ENCODE measurements at regions not wholly inside any gene's neighbourhood (a gene's known extent, or its start where the extent isn't known, plus 50 kb on each side); places are given as distances from the start of the nearest gene placed in this dataset.

DNA sequence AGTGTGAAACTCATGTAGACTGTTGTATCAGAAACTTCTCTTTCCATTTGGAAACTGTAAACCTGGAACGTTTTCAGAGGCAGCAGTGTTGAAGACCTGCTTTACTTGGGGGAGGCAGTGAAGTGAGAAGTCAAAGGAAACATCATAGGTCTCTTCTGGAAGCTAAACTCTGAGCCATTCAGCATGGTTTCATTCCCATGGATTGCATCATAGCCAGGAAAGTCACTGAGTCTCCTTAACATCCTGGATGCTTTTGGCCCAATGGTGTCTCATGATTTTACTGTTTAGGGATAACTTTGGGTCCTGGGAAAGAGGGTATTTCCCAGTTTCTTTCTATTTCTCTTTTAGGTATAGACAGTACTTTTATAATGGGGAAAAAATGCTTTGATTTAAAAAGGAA lies 153.2 kb upstream of the E2F8 start:
- Histone ChIP-seq H3K9me3 (replicated peaks; ENCODE audit: control insufficient read depth, insufficient read depth, low read length) (no peaks in the 10 kb centered on the region; the same call in 1 of the 3 replicates), H3K9ac (ENCODE audit: control insufficient read depth, insufficient read depth, low read length) (no peak overlapping the region), H3K27ac (ENCODE audit: control insufficient read depth, insufficient read depth) (no peak overlapping the region), H3K4me1 (ENCODE audit: control insufficient read depth, insufficient read depth, low read length) (peaks cover 8% of the 10 kb centered on the region), H4K20me1 (ENCODE audit: control insufficient read depth, insufficient read depth) (no peaks in the 10 kb centered on the region), H3K4me2 (ENCODE audit: control insufficient read depth, insufficient read depth) (no peak overlapping the region), H3K27me3 (replicated peaks in 1 of 2; ENCODE audit: control insufficient read depth in 2 of 2, insufficient read depth in 2 of 2, low read length in 1 of 2) (no peaks in the 10 kb centered on the region), H2AFZ (ENCODE audit: control insufficient read depth, low read depth, low read length) (no peak overlapping the region), H3K79me2 (ENCODE audit: control insufficient read depth, insufficient read depth, low read length) (no peaks in the 10 kb centered on the region), H3K36me3 (ENCODE audit: control insufficient read depth in 2 of 2, insufficient read depth in 2 of 2, low read length in 1 of 2) (no peaks in the 10 kb centered on the region), H3K4me3 (no peak overlapping the region)
- WGBS (ENCODE audit: insufficient coverage, insufficient replicate concordance, low lambda C conversion rate, missing lambda C conversion rate), result 50% methylated on average over 1 of the region's 1 CpG
- FAIRE-seq (no peak), DNase-seq (ENCODE audit: low read depth, low spot score) (no peak), ATAC-seq (no peak)
- ChIA-PET POLR2A (interaction anchor here (0.5 kb wide), 1 partner anchor 41 kb away, joined by 3 read pairs; no protein-coding TSS in a partner anchor), CTCF (no interaction called here), RAD21 (ENCODE audit: unreplicated experiment) (interaction anchor here (1.0 to 1.6 kb wide), 3 partner anchors 27 to 89 kb away, joined by 3 to 4 read pairs (median 4); no protein-coding TSS in a partner anchor), SMC1A (ENCODE audit: uncharacterized antibody, unreplicated experiment) (interaction anchor here (0.9 to 1.6 kb wide), 5 partner anchors 20 to 64 kb away, joined by 3 to 4 read pairs (median 3); no protein-coding TSS in a partner anchor)
- intact Hi-C loops (cut with micrococcal nuclease; ENCODE audit: unreplicated experiment), result no loop called here
- BruUV-seq (replicated peaks), result no TSS peak
- in situ Hi-C loops (cut with MboI), result no loop called here
- no peak for TF ChIP-seq YY1 (IDR thresholded peaks at IDR 0.05; ENCODE audit: low read depth, low read length)
- no peak for TF ChIP-seq RUNX3 (IDR thresholded peaks at IDR 0.05; ENCODE audit: low read length)
- TF ChIP-seq RAD51 (IDR thresholded peaks at IDR 0.05), result no peak
- TF ChIP-seq JUNB (IDR thresholded peaks at IDR 0.05), result no peak
- TF ChIP-seq, protein P1, sequence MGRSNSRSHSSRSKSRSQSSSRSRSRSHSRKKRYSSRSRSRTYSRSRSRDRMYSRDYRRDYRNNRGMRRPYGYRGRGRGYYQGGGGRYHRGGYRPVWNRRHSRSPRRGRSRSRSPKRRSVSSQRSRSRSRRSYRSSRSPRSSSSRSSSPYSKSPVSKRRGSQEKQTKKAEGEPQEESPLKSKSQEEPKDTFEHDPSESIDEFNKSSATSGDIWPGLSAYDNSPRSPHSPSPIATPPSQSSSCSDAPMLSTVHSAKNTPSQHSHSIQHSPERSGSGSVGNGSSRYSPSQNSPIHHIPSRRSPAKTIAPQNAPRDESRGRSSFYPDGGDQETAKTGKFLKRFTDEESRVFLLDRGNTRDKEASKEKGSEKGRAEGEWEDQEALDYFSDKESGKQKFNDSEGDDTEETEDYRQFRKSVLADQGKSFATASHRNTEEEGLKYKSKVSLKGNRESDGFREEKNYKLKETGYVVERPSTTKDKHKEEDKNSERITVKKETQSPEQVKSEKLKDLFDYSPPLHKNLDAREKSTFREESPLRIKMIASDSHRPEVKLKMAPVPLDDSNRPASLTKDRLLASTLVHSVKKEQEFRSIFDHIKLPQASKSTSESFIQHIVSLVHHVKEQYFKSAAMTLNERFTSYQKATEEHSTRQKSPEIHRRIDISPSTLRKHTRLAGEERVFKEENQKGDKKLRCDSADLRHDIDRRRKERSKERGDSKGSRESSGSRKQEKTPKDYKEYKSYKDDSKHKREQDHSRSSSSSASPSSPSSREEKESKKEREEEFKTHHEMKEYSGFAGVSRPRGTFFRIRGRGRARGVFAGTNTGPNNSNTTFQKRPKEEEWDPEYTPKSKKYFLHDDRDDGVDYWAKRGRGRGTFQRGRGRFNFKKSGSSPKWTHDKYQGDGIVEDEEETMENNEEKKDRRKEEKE (IDR thresholded peaks at IDR 0.05), result no peak
- TF ChIP-seq, protein P2, sequence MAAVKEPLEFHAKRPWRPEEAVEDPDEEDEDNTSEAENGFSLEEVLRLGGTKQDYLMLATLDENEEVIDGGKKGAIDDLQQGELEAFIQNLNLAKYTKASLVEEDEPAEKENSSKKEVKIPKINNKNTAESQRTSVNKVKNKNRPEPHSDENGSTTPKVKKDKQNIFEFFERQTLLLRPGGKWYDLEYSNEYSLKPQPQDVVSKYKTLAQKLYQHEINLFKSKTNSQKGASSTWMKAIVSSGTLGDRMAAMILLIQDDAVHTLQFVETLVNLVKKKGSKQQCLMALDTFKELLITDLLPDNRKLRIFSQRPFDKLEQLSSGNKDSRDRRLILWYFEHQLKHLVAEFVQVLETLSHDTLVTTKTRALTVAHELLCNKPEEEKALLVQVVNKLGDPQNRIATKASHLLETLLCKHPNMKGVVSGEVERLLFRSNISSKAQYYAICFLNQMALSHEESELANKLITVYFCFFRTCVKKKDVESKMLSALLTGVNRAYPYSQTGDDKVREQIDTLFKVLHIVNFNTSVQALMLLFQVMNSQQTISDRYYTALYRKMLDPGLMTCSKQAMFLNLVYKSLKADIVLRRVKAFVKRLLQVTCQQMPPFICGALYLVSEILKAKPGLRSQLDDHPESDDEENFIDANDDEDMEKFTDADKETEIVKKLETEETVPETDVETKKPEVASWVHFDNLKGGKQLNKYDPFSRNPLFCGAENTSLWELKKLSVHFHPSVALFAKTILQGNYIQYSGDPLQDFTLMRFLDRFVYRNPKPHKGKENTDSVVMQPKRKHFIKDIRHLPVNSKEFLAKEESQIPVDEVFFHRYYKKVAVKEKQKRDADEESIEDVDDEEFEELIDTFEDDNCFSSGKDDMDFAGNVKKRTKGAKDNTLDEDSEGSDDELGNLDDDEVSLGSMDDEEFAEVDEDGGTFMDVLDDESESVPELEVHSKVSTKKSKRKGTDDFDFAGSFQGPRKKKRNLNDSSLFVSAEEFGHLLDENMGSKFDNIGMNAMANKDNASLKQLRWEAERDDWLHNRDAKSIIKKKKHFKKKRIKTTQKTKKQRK (IDR thresholded peaks at IDR 0.05; ENCODE audit: low read depth, low read length), result no peak
- no peak for TF ChIP-seq MEF2A (IDR thresholded peaks at IDR 0.05; ENCODE audit: insufficient read depth, low read depth, low read length)
- no peak for TF ChIP-seq LARP7 (IDR thresholded peaks at IDR 0.05)
- no peak for TF ChIP-seq KLF5 (IDR thresholded peaks at IDR 0.05; ENCODE audit: partially characterized antibody)
- TF ChIP-seq NRF1 (conservative IDR thresholded peaks at IDR 0.05; ENCODE audit: low read depth, low read length), result no peak
- no peak for TF ChIP-seq SMAD5 (IDR thresholded peaks at IDR 0.05; ENCODE audit: low read depth)
- no peak for TF ChIP-seq TCF3 (IDR thresholded peaks at IDR 0.05; ENCODE audit: borderline replicate concordance, insufficient read depth, low read depth, low read length)
- no peak for TF ChIP-seq GABPA (IDR thresholded peaks at IDR 0.05; ENCODE audit: low read depth)
- no peak for TF ChIP-seq RFX5 (IDR thresholded peaks at IDR 0.05; ENCODE audit: low read depth, low read length)

Data from GM12878 (cell line).